NT2/D1 (cell line): ENCODE measurements at regions not wholly inside any gene's neighbourhood (a gene's known extent, or its start where the extent isn't known, plus 50 kb on each side); places are given as distances from the start of the nearest gene placed in this dataset.
"Not testable (repeated sequence)": the region's sequence is repeated elsewhere in the genome, so short reads cannot be mapped to it uniquely, and the experiment has no call there.

Experiments
- SUZ12 ChIP-seq: IDR thresholded peaks from 2 replicates; pipeline ENCODE4 v1.6.1; 2011; ENCODE audit not compliant: insufficient read length, insufficient read depth; ENCODE audit errors: extremely low read depth
- YY1 ChIP-seq: IDR thresholded peaks from 2 replicates; pipeline ENCODE4 v1.6.1; 2011; ENCODE audit not compliant: insufficient read length, insufficient read depth

DNA sequence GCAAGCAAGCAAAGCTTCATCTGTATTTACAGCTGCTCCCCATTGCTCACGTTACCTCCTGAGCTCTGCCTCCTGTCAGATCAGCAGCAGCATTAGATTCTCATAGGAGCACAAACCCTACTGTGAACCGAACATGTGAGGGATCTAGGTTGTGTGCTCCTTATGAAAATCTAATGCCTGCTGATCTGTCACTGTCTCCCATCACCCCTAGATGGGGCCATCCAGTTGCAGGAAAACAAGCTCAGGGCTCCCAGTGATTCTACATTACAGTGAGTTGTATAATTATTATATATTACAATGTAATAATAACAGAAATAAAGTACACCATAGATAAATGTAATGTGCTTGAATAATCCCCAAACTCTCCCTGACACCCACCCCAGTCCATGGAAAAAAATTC, 238.1 kb downstream of the CNTN3 start:
- not testable (repeated sequence) for TF ChIP-seq YY1, SUZ12
